IMR-90 (cell line): ENCODE measurements at regions not wholly inside any gene's neighbourhood (a gene's known extent, or its start where the extent isn't known, plus 50 kb on each side); places are given as distances from the start of the nearest gene placed in this dataset.

Source experiments
- ATAC-seq: fragments of 200-7000 bp; cut with Tn5 transposase; 2 replicates; pipeline ENCODE4 v1.9.1; 2020; ENCODE audit warnings: low read depth, mild to moderate bottlenecking, moderate library complexity
- BruUV-seq: library from RNA; stranded (reverse); fragments of 400-500 nt; replicated peaks from 2 replicates; lab custom pipeline; 2021; lab: Mats Ljungman, UMichigan
- CTCF ChIA-PET: fragments of 300-600 bp; formaldehyde crosslinking; extraction: SDS; loops from one replicate; lab custom pipeline; 2021; ENCODE audit warnings: antibody characterized with exemption; lab: Yijun Ruan, JAX
- POLR2A ChIA-PET: fragments of 300-600 bp; sonication (Branson Sonifier 250); formaldehyde crosslinking; loops from one replicate; lab custom pipeline; 2022; ENCODE audit warnings: antibody characterized with exemption; ENCODE audit not compliant: unreplicated experiment; lab: Charles Lee
- DNase-seq: peaks from one replicate; pipeline ENCODE4 v3.0.0; 2013
- H2AFZ ChIP-seq: replicated peaks from 2 replicates; pipeline ENCODE3; 2013; ENCODE audit warnings: low read length, mild to moderate bottlenecking; ENCODE audit not compliant: poor library complexity
- H2AK5ac ChIP-seq: 2 replicates; pipeline ENCODE4 v1.6.1; 2013; ENCODE audit warnings: low read depth, low read length, inconsistent platforms
- H2AK9ac ChIP-seq: replicated peaks from 2 replicates; pipeline ENCODE3; 2013; ENCODE audit warnings: mild to moderate bottlenecking, low read depth, low read length, moderate library complexity; ENCODE audit not compliant: poor library complexity
- H2BK120ac ChIP-seq: 2 replicates; pipeline ENCODE4 v1.6.1; 2013; ENCODE audit warnings: low read depth, low read length, inconsistent platforms
- H2BK15ac ChIP-seq: 3 replicates; pipeline ENCODE4 v1.6.1; 2013; ENCODE audit warnings: low read depth, low read length, inconsistent platforms
- H2BK20ac ChIP-seq: 2 replicates; pipeline ENCODE4 v1.6.1; 2013; ENCODE audit warnings: low read depth, mild to moderate bottlenecking, inconsistent platforms, low read length, moderate library complexity
- H2BK5ac ChIP-seq: 2 replicates; pipeline ENCODE4 v1.6.1; 2013; ENCODE audit warnings: mild to moderate bottlenecking, low read depth, low read length, inconsistent platforms; ENCODE audit not compliant: poor library complexity, severe bottlenecking
- H3K14ac ChIP-seq: replicated peaks from 2 replicates; pipeline ENCODE4 v1.6.1; 2013; ENCODE audit warnings: low read depth, low read length, inconsistent platforms
- H3K18ac ChIP-seq: 2 replicates; pipeline ENCODE4 v1.6.1; 2013; ENCODE audit warnings: low read depth, low read length, control low read depth
- H3K23ac ChIP-seq: 2 replicates; pipeline ENCODE4 v1.6.1; 2013; ENCODE audit warnings: low read depth, low read length, inconsistent platforms
- H3K27ac ChIP-seq: 2 replicates; pipeline ENCODE4 v1.5.1; 2013; ENCODE audit warnings: mild to moderate bottlenecking, control low read depth, low read length; ENCODE audit not compliant: insufficient read depth
- H3K27me3 ChIP-seq: 2 replicates; pipeline ENCODE4 v1.6.1; 2013; ENCODE audit warnings: low read length; ENCODE audit not compliant: control insufficient read depth, insufficient read depth
- H3K36me3 ChIP-seq: 2 replicates; pipeline ENCODE4 v1.6.1; 2013; ENCODE audit warnings: low read length, mixed read lengths; ENCODE audit not compliant: control insufficient read depth, insufficient read depth
- H3K4ac ChIP-seq: 2 replicates; pipeline ENCODE4 v1.6.1; 2013; ENCODE audit warnings: low read depth, low read length, inconsistent platforms
- H3K4me1 ChIP-seq: 2 replicates; pipeline ENCODE4 v1.6.1; 2013; ENCODE audit warnings: low read length, mixed read lengths; ENCODE audit not compliant: control insufficient read depth, insufficient read depth
- H3K4me2 ChIP-seq: 2 replicates; pipeline ENCODE4 v1.6.1; 2013; ENCODE audit warnings: low read depth, mild to moderate bottlenecking, control low read depth, low read length, moderate library complexity
- H3K4me3 ChIP-seq: 2 replicates; pipeline ENCODE4 v1.5.1; 2013; ENCODE audit warnings: low read depth, mild to moderate bottlenecking, control low read depth, low read length, moderate library complexity; ENCODE audit not compliant: insufficient read depth
- H3K56ac ChIP-seq: 2 replicates; pipeline ENCODE4 v1.6.1; 2013; ENCODE audit warnings: low read length, inconsistent platforms; ENCODE audit not compliant: insufficient read depth; ENCODE audit errors: extremely low read depth
- H3K79me1 ChIP-seq, 2 experiments: 2 replicates each; pipeline ENCODE4 v1.6.1; 2013; ENCODE audit warnings: low read length in 2 of 2, inconsistent platforms in 1 of 2, low read depth in 1 of 2
- H3K9ac ChIP-seq: 2 replicates; pipeline ENCODE4 v1.6.1; 2013; ENCODE audit warnings: low read depth, low read length, control low read depth
- H3K9me1 ChIP-seq: 2 replicates; pipeline ENCODE4 v1.6.1; 2013; ENCODE audit warnings: low read length, inconsistent platforms; ENCODE audit not compliant: insufficient read depth
- H3K9me3 ChIP-seq: 2 replicates; pipeline ENCODE4 v1.6.1; 2013; ENCODE audit warnings: low read length; ENCODE audit not compliant: control insufficient read depth, insufficient read depth
- H4K20me1 ChIP-seq: 2 replicates; pipeline ENCODE4 v1.6.1; 2013; ENCODE audit warnings: low read length, inconsistent platforms; ENCODE audit not compliant: insufficient read depth
- H4K5ac ChIP-seq: 2 replicates; pipeline ENCODE4 v1.6.1; 2013; ENCODE audit warnings: mild to moderate bottlenecking, low read depth, low read length, control low read depth
- H4K8ac ChIP-seq, 2 experiments: 2 replicates each; pipeline ENCODE4 v1.6.1; 2013; ENCODE audit warnings: low read depth in 2 of 2, low read length in 2 of 2, control low read depth in 1 of 2, inconsistent platforms in 1 of 2
- H4K91ac ChIP-seq: 2 replicates; pipeline ENCODE4 v1.6.1; 2013; ENCODE audit warnings: low read depth, low read length, inconsistent platforms; ENCODE audit not compliant: insufficient read depth
- BHLHE40 ChIP-seq: fragments of 150-350 bp; IDR thresholded peaks from 2 replicates; pipeline ENCODE4 v1.6.1; 2016; ENCODE audit warnings: mild to moderate bottlenecking, low read depth, low read length
- CEBPB ChIP-seq: IDR thresholded peaks from 2 replicates; pipeline ENCODE4 v1.6.1; 2012; ENCODE audit warnings: low read depth, low read length, improper control_type of control experiment
- CHD1 ChIP-seq: IDR thresholded peaks from 2 replicates; pipeline ENCODE4 v1.6.1; 2012; ENCODE audit warnings: low read depth, low read length, improper control_type of control experiment
- CTCF ChIP-seq: conservative IDR thresholded peaks from 2 replicates; pipeline ENCODE4 v1.5.1; 2012; ENCODE audit warnings: mild to moderate bottlenecking, low read depth, low read length, improper control_type of control experiment
- ELK1 ChIP-seq: fragments of 150-350 bp; IDR thresholded peaks from 2 replicates; pipeline ENCODE4 v1.6.1; 2016; ENCODE audit warnings: low read depth, mild to moderate bottlenecking, low read length, moderate library complexity, borderline replicate concordance
- MXI1 ChIP-seq: IDR thresholded peaks from 2 replicates; pipeline ENCODE4 v1.6.1; 2012; ENCODE audit warnings: low read depth, mild to moderate bottlenecking, low read length, moderate library complexity, borderline replicate concordance
- NFE2L2 ChIP-seq: fragments of 150-350 bp; IDR thresholded peaks from 2 replicates; pipeline ENCODE4 v1.6.1; 2016; ENCODE audit warnings: low read depth, mild to moderate bottlenecking, low read length
- POLR2A ChIP-seq: IDR thresholded peaks from 2 replicates; pipeline ENCODE4 v1.6.1; 2012; ENCODE audit warnings: mild to moderate bottlenecking, low read depth, low read length
- RAD21 ChIP-seq: IDR thresholded peaks from 2 replicates; pipeline ENCODE4 v1.6.1; 2012; ENCODE audit warnings: low read length, improper control_type of control experiment
- RCOR1 ChIP-seq: IDR thresholded peaks from 2 replicates; pipeline ENCODE4 v1.6.1; 2012; ENCODE audit warnings: mild to moderate bottlenecking, low read length, improper control_type of control experiment; ENCODE audit not compliant: insufficient replicate concordance
- RFX5 ChIP-seq: IDR thresholded peaks from 2 replicates; pipeline ENCODE4 v1.8.0; 2012; ENCODE audit warnings: low read depth, mild to moderate bottlenecking, low read length, moderate library complexity
- SMC3 ChIP-seq: fragments of 150-350 bp; IDR thresholded peaks from 2 replicates; pipeline ENCODE4 v1.6.1; 2016; ENCODE audit warnings: low read depth, mild to moderate bottlenecking, antibody characterized with exemption, low read length, moderate library complexity
- USF2 ChIP-seq: fragments of 150-350 bp; IDR thresholded peaks from 2 replicates; pipeline ENCODE4 v1.6.1; 2017; ENCODE audit warnings: mild to moderate bottlenecking, antibody characterized with exemption, low read length, low read depth
- WGBS, 2 experiments: methylation state at CpG; one replicate each; pipeline versions ENCODE4 v1.1.5 to v1.1.7; 2013; ENCODE audit warnings: missing lambda C conversion rate in 2 of 2; ENCODE audit not compliant: insufficient read length in 1 of 2; ENCODE audit errors: extremely low coverage in 2 of 2; 5-methylcytosine and 5-hydroxymethylcytosine counted together
- dilution Hi-C: fragments of 300-500 bp; cut with HindIII; formaldehyde crosslinking; loops from one replicate; pipeline ENCODE4 v1.14.3; 2018; ENCODE audit warnings: low sequenced_read_pairs; ENCODE audit not compliant: unreplicated experiment
- in situ Hi-C: fragments of 300-500 bp; cut with MboI; formaldehyde crosslinking; loops from 3 replicates; pipeline ENCODE4 v1.14.3; 2019; ENCODE audit warnings: low sequenced_read_pairs, inconsistent platforms, mixed read lengths
- intact Hi-C: fragments of 100-400 bp; cut with micrococcal nuclease; formaldehyde crosslinking; loops from 2 replicates; pipeline ENCODE4 v1.10.0; 2022

GRCh38 chr2:144042751-144043150 lies 477.2 kb downstream of the ZEB2 start:
- no peak overlapping the region for H4K91ac ChIP-seq
- no peak for TF ChIP-seq BHLHE40
- no peak for TF ChIP-seq MXI1
- no peak for TF ChIP-seq RAD21
- no peak for TF ChIP-seq RFX5
- no peak for TF ChIP-seq ELK1
- TF ChIP-seq CTCF, result no peak
- TF ChIP-seq CHD1, result no peak
- TF ChIP-seq RCOR1, result no peak
- TF ChIP-seq CEBPB, result no peak
- TF ChIP-seq USF2, result no peak
- TF ChIP-seq POLR2A, result no peak
- no peak for TF ChIP-seq NFE2L2
- TF ChIP-seq SMC3, result no peak
- H3K9ac ChIP-seq, result no peak overlapping the region
- no peak overlapping the region for H3K27ac ChIP-seq
- H3K79me1 ChIP-seq, result no peaks in the 10 kb centered on the region
- H2AFZ ChIP-seq, result no peak overlapping the region
- no peak overlapping the region for H3K18ac ChIP-seq
- in situ Hi-C loops, result no loop called here
- H2BK5ac ChIP-seq, result no peak overlapping the region
- H4K5ac ChIP-seq, result no peak overlapping the region
- no peak overlapping the region for H3K4ac ChIP-seq
- intact Hi-C loops, result no loop called here
- no peak overlapping the region for H2AK5ac ChIP-seq
- H4K8ac ChIP-seq, result no peak overlapping the region
- no peaks in the 10 kb centered on the region for H3K9me3 ChIP-seq
- H2BK15ac ChIP-seq, result no peak overlapping the region
- H2BK20ac ChIP-seq, result no peak overlapping the region
- H2BK120ac ChIP-seq, result no peak overlapping the region
- no peaks in the 10 kb centered on the region for H3K4me1 ChIP-seq
- dilution Hi-C loops, result no loop called here
- no peak overlapping the region for H2AK9ac ChIP-seq
- CTCF ChIA-PET, result no interaction called here
- H3K27me3 ChIP-seq, result no peaks in the 10 kb centered on the region
- no peak overlapping the region for H3K56ac ChIP-seq
- H3K9me1 ChIP-seq, result no peaks in the 10 kb centered on the region
- no peaks in the 10 kb centered on the region for H3K36me3 ChIP-seq
- H3K4me3 ChIP-seq, result no peak overlapping the region
- DNase-seq (no peak), ATAC-seq (no peak)
- no TSS peak for BruUV-seq
- H3K14ac ChIP-seq, result no peak overlapping the region
- POLR2A ChIA-PET, result no interaction called here
- H3K23ac ChIP-seq, result no peak overlapping the region
- WGBS, 2 experiments, result no CpG with 5 or more reads among the region's 2 CpGs
- H3K4me2 ChIP-seq, result no peak overlapping the region
- no peaks in the 10 kb centered on the region for H4K20me1 ChIP-seq
